Panc1 (cell line): ENCODE measurements at regions not wholly inside any gene's neighbourhood (a gene's known extent, or its start where the extent isn't known, plus 50 kb on each side); places are given as distances from the start of the nearest gene placed in this dataset.

Experiments
- ATAC-seq: fragments of 200-7000 bp; cut with Tn5 transposase; 2 replicates; pipeline ENCODE4 v1.9.1; 2020; ENCODE audit warnings: mild to moderate bottlenecking, moderate library complexity
- BruUV-seq: library from RNA; stranded (reverse); fragments of 400-500 nt; replicated peaks from 2 replicates; lab custom pipeline; 2021; lab: Mats Ljungman, UMichigan
- CTCF ChIA-PET: fragments of 300-600 bp; sonication (Branson Sonifier 250); formaldehyde crosslinking; loops from one replicate; lab custom pipeline; 2022; ENCODE audit warnings: antibody characterized with exemption; lab: Charles Lee
- POLR2A ChIA-PET: fragments of 300-600 bp; sonication (Branson Sonifier 250); formaldehyde crosslinking; loops from one replicate; lab custom pipeline; 2022; ENCODE audit warnings: antibody characterized with exemption; lab: Charles Lee
- DNase-seq: peaks from one replicate; pipeline ENCODE4 v3.0.0-alpha.2; 2010; ENCODE audit warnings: low read depth, low spot score
- H3K27ac ChIP-seq: 2 replicates; pipeline ENCODE4 v1.5.1; 2011; ENCODE audit warnings: mild to moderate bottlenecking, low read length, inconsistent platforms
- H3K27me3 ChIP-seq: fragments of 200-500 bp; sonication (Bioruptor generic); 2 replicates; pipeline ENCODE4 v1.6.0; 2014; ENCODE audit warnings: low read length, inconsistent platforms; ENCODE audit not compliant: control insufficient read depth, insufficient read depth
- H3K36me3 ChIP-seq: fragments of 200-500 bp; sonication (Bioruptor generic); 2 replicates; pipeline ENCODE4 v1.5.1; 2014; ENCODE audit warnings: inconsistent platforms, mild to moderate bottlenecking, low read length, moderate library complexity; ENCODE audit not compliant: control insufficient read depth, insufficient read depth
- H3K4me1 ChIP-seq: 2 replicates; pipeline ENCODE4 v1.5.1; 2011; ENCODE audit warnings: inconsistent platforms, mild to moderate bottlenecking, low read length, moderate library complexity; ENCODE audit not compliant: control insufficient read depth, insufficient read depth
- H3K4me3 ChIP-seq, 2 experiments: 2 replicates each; pipeline ENCODE4 v1.5.1; 2011 to 2012; ENCODE audit warnings: low read depth in 2 of 2, low read length in 2 of 2, mild to moderate bottlenecking in 2 of 2, inconsistent platforms in 1 of 2, moderate library complexity in 1 of 2
- H3K9me3 ChIP-seq: fragments of 200-500 bp; sonication (Bioruptor generic); 2 replicates; pipeline ENCODE4 v1.5.1; 2014; ENCODE audit warnings: low read depth, mild to moderate bottlenecking, inconsistent platforms, low read length, moderate library complexity; ENCODE audit not compliant: control insufficient read depth, insufficient read depth
- CTCF ChIP-seq: fragments of 450-650 bp; IDR thresholded peaks from 2 replicates; pipeline ENCODE4 v1.5.1; 2017; ENCODE audit warnings: mild to moderate bottlenecking
- POLR2AphosphoS5 ChIP-seq: IDR thresholded peaks from 2 replicates; pipeline ENCODE4 v1.6.1; 2012; ENCODE audit warnings: mild to moderate bottlenecking, low read depth, low read length, moderate library complexity
- REST ChIP-seq, 2 experiments: IDR thresholded peaks; 2 replicates each; pipeline ENCODE4 v1.6.1; 2011 to 2012; ENCODE audit warnings: low read depth in 2 of 2, control low read depth in 1 of 2, low read length in 1 of 2, mild to moderate bottlenecking in 1 of 2, moderate library complexity in 1 of 2; ENCODE audit not compliant: insufficient read depth in 1 of 2
- SIN3A ChIP-seq: IDR thresholded peaks from 2 replicates; pipeline ENCODE4 v1.6.1; 2012; ENCODE audit warnings: low read depth, mild to moderate bottlenecking, low read length, moderate library complexity, borderline replicate concordance; ENCODE audit not compliant: insufficient read depth
- TCF7L2 ChIP-seq: IDR thresholded peaks from 2 replicates; pipeline ENCODE4 v1.6.1; 2011; ENCODE audit warnings: mild to moderate bottlenecking, low read depth, low read length, inconsistent platforms
- in situ Hi-C: cut with HindIII; loops from 2 replicates; pipeline ENCODE4 v1.10.0; 2016; ENCODE audit warnings: low sequenced_read_pairs, low pct_unique_long_range_greater_than_20kb
- intact Hi-C: fragments of 100-400 bp; cut with micrococcal nuclease; formaldehyde crosslinking; loops from one replicate; pipeline ENCODE4 v1.10.0; 2022; ENCODE audit not compliant: unreplicated experiment

DNA sequence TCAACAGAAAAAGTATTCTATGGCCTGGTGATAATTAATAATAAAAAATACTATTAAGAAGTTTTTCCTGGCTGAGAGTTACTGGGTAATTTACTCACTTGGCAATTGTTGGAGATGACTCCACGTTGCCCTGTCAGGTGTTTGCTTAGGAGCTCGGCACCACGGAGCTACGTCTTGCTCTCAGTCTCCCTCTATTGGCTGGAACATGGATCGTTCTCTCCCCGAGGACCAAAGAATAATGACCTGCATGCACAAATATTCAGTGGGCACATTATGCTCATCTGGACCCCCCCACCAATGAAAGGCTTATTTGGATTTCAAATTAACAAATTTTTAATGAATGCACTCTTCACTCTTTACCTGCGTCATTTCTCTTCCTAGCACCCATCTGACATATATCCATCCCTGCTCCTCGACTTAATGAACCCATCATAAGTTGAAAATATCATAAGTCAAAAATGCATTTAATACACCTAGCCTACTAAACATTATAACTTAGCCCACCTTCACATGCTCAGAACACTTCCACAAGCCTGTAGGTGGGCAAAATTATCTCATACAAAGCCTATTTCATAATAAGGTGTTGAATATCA, 71.0 kb upstream of the CD83 start:
- H3K27ac ChIP-seq, result no peak overlapping the region
- no peaks in the 10 kb centered on the region for H3K36me3 ChIP-seq
- H3K4me3 ChIP-seq, result no peak overlapping the region
- no peaks in the 10 kb centered on the region for H3K9me3 ChIP-seq
- H3K4me1 ChIP-seq, result no peaks in the 10 kb centered on the region
- TF ChIP-seq CTCF, result peak; percentile 86
- no peak for TF ChIP-seq TCF7L2
- peak; percentile 89 for ATAC-seq
- H3K27me3 ChIP-seq, result no peaks in the 10 kb centered on the region
- no TSS peak for BruUV-seq
- intact Hi-C loops (loop anchor here (1.0 kb wide), 1 partner anchor 137 kb away; no protein-coding TSS in a partner anchor), in situ Hi-C loops (no loop called here)
- CTCF ChIA-PET, result interaction anchor here (0.5 to 1.6 kb wide), 9 partner anchors 11 to 368 kb away, joined by 3 to 11 read pairs (median 3); no protein-coding TSS in a partner anchor
- DNase-seq, result peak; percentile 47
- POLR2A ChIA-PET, result interaction anchor here (0.5 kb wide), 1 partner anchor 25 kb away, joined by 4 read pairs; no protein-coding TSS in a partner anchor

DNA sequence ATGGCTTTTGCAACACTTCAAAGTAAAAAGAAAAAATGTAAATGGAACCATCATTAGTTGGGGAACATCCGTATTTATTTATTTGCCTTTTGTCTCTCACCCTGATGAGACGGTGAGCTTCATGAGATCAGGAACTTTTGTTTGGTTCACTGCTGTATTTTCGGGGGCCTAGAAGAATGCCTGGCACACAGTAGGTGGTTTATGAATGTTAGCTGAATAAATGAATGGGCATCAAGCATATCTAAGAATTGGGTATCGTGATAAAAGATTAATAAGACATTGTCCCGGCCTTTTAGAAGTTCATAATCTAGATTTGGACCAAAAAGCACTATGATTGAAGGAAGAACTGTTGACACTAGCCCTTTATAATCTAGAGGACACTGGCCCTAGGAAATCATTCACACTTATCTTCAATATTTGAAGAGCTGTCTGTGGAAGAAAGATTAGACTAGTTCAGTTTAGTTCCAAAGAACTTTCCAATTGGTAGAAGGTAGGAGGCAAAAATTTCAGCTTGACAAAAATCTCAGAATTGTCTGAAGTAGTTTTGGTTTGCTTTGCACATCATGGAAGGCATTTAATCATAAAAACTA, 70.3 kb upstream of the CD83 start:
- Histone ChIP-seq H3K36me3 (no peaks in the 10 kb centered on the region), H3K4me1 (no peaks in the 10 kb centered on the region), H3K27ac (no peak overlapping the region), H3K27me3 (no peaks in the 10 kb centered on the region), H3K4me3 (no peak overlapping the region), H3K9me3 (no peaks in the 10 kb centered on the region)
- no peak for DNase-seq
- TF ChIP-seq SIN3A (no peak), TCF7L2 (no peak), POLR2AphosphoS5 (no peak), REST (IDR thresholded peaks at IDR 0.05; ENCODE audit: insufficient read depth in 1 of 2, low read depth in 2 of 2, low read length in 1 of 2) (no peak), CTCF (no peak)
- no peak for ATAC-seq
- POLR2A ChIA-PET, result no interaction called here
- intact Hi-C loops, result no loop called here
- BruUV-seq, result no TSS peak
- in situ Hi-C loops, result no loop called here
- CTCF ChIA-PET, result interaction anchor here (1.6 kb wide), 1 partner anchor 138 kb away, joined by 11 read pairs; no protein-coding TSS in a partner anchor
